ENCODE measurements at regions not wholly inside any gene's neighbourhood (a gene's known extent, or its start where the extent isn't known, plus 50 kb on each side); places are given as distances from the start of the nearest gene placed in this dataset.

GRCh38 chr13:57899096-57899495 is 267.6 kb downstream of the PCDH17 start:
- TF ChIP-seq RCOR1 (conservative IDR thresholded peaks at IDR 0.05; ENCODE audit: low read depth, low read length), result no peak
- TF ChIP-seq POLR2A (IDR thresholded peaks at IDR 0.05; ENCODE audit: low read depth, low read length), result no peak
- no peak for TF ChIP-seq ZBTB33 (IDR thresholded peaks at IDR 0.05)
